ENCODE measurements at regions not wholly inside any gene's neighbourhood (a gene's known extent, or its start where the extent isn't known, plus 50 kb on each side); places are given as distances from the start of the nearest gene placed in this dataset.
A peak's percentile ranks its signal among the peaks of the same experiment; 100 is the strongest.
"Not testable (repeated sequence)": the region's sequence is repeated elsewhere in the genome, so short reads cannot be mapped to it uniquely, and the experiment has no call there.

DNA sequence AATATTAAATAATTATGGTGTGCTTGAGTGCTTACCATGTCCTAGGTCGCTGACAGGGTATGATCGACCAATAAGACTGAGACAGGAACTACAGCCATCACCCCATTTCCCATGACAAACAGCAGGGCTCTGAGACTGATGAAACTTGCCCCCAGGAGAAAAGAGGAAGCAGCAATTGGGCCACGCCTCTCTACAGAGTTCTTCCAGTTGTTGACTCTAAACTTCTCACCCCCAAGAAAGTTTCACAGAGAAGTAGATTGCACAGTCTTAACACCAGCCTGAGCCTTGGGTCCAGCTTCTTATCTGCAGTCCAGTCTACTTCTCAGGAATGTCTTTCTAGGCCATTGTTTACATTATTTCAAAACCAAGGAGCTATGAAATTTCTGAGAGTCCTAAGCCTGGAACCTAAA is 182.2 kb upstream of the ANKRD55 start:
- Mint-ChIP-seq H3K4me1 (peaks cover 22% of the 10 kb centered on the region), H3K9me3 (peaks cover 15% of the 10 kb centered on the region), H3K27ac (no peak overlapping the region), H3K36me3 (peaks cover 3% of the 10 kb centered on the region), H3K4me3 (no peak overlapping the region), H3K27me3 (no peaks in the 10 kb centered on the region)

GRCh38 chr5:56414066-56414465 is 180.9 kb upstream of the ANKRD55 start:
- peaks cover 8% of the 10 kb centered on the region for H3K9me3 Mint-ChIP-seq
- H3K4me3 Mint-ChIP-seq, result no peak overlapping the region
- no peaks in the 10 kb centered on the region for H3K36me3 Mint-ChIP-seq
- H3K4me1 Mint-ChIP-seq, result peaks cover 22% of the 10 kb centered on the region
- no peaks in the 10 kb centered on the region for H3K27me3 Mint-ChIP-seq
- H3K27ac Mint-ChIP-seq, result no peak overlapping the region

DNA sequence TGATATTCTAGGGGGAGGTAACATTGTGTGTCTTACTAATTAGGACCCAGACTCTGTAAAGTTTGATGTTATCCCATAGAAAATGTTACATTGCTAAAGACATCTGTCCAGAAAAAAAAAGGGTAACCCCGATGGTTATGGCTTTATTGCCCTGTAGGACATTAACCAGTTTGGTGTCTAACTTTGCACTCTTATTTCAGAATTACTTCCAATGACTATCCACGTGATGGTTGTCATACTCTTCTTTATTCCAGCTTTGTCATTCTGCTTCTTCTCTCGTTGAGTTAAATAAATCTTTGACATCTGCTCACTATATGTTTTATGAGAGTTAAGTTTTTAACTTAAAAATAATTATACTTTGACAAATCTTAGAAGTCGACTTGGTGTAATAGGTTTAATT is 180.4 kb upstream of the ANKRD55 start:
- peaks cover 22% of the 10 kb centered on the region for H3K4me1 Mint-ChIP-seq
- no peaks in the 10 kb centered on the region for H3K27me3 Mint-ChIP-seq
- no peaks in the 10 kb centered on the region for H3K36me3 Mint-ChIP-seq
- peaks cover 5% of the 10 kb centered on the region for H3K9me3 Mint-ChIP-seq
- H3K27ac Mint-ChIP-seq, result no peak overlapping the region
- H3K4me3 Mint-ChIP-seq, result no peak overlapping the region

DNA sequence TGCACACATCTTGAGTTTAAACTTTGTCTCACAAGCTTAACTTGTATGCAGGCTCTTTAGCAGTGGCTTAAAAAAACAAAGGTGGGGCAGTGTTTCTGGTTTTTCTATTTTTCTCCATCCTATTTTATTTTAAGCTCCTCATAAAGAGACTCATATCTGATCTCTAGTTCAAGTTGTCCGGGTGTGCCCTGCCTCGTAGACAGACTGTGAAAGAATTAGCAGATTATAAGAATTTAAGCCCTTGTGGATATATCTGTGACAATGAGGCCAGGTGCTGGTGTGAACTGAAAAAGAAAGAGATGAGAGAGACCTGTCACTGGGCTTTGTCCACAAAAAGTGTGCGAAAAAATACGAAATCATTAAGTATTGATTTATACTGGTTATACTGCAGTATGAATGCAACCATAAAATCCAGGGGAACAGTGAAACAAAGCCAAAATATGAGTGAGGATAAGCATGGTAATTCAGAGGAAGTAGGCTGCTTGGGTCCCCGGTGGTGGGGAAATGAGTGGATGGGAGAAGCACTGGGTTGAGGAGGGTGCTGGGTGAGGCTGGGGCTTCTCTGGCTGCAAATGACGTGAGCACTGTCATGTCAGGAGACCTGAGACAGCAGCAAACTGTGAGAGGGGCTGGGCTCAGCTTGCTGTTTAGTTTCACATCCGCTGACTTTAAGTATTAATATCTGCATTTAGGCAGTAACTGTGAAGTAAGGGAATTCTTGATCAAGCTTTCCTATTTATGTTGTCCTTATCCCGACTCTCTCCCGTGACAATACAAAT is 179.7 kb upstream of the ANKRD55 start:
- Mint-ChIP-seq H3K36me3 (no peaks in the 10 kb centered on the region), H3K4me3 (no peak overlapping the region), H3K27ac (peak overlapping the region; percentile 24), H3K9me3 (no peaks in the 10 kb centered on the region), H3K4me1 (peaks cover 22% of the 10 kb centered on the region), H3K27me3 (no peaks in the 10 kb centered on the region)

DNA sequence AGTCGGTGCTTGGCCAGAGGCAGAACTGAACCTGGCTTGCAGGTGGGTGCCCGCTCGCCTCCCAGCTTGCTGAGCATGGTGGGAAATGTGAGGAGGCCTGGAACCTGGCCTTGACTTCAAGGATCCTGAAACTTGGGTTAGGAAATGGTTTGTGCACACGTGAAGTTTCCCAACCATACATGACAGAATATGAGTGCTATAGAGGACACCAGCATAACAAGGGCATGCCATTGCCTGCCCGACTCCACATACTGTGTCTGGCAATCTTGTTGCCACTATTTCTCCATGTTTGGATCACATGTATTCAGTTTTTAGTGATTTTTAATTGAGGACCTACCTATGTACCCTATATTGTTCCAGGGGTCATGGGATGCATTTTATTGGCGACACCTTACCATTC is 177.6 kb upstream of the ANKRD55 start:
- no peak overlapping the region for H3K4me3 Mint-ChIP-seq
- H3K4me1 Mint-ChIP-seq, result peaks cover 19% of the 10 kb centered on the region
- H3K27me3 Mint-ChIP-seq, result no peaks in the 10 kb centered on the region
- no peaks in the 10 kb centered on the region for H3K36me3 Mint-ChIP-seq
- no peak overlapping the region for H3K27ac Mint-ChIP-seq
- H3K9me3 Mint-ChIP-seq, result no peaks in the 10 kb centered on the region

DNA sequence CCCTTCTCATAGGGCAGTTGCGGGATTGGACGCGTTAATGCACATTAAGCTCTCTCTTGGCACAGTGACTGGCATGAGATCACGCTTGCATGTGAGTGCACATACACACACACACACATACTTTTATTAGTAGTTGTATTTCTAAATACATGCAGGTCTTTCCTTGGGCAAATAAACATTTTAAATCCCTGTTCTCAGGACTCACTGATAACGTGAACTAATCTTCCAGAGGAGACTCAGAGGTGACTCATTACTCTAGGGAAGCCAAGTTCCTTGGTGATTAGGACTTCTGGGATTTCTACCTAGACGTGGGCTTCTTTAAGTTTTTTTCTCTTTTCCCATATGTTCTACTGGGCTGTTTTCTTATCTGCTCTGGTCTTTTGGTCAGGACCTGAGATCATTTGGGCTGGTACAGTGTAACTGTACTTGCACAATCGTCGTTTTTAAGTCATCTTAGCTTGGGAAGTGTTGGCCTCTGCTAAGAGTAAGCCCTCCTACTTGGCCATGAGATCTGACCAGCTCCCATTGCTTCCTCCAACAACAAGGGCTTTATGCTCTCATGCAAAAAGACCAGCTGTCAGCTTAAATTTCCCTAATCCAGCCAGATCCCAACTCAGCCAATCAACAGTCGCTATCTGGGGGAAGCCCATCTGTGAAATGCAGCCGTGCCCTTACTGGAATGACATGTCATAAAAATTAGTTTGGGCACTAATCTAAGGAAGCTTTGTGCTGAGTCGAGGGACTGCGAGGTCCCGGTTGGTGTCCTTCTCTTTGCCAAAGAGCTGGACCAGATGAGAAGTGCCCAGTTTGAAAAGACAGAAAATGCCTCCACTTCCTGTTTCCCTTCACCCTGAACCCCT is 176.4 kb upstream of the ANKRD55 start:
- no peak overlapping the region for H3K27ac Mint-ChIP-seq
- peaks cover 11% of the 10 kb centered on the region for H3K4me1 Mint-ChIP-seq
- H3K27me3 Mint-ChIP-seq, result no peaks in the 10 kb centered on the region
- H3K36me3 Mint-ChIP-seq, result no peaks in the 10 kb centered on the region
- H3K4me3 Mint-ChIP-seq, result no peak overlapping the region
- no peaks in the 10 kb centered on the region for H3K9me3 Mint-ChIP-seq

DNA sequence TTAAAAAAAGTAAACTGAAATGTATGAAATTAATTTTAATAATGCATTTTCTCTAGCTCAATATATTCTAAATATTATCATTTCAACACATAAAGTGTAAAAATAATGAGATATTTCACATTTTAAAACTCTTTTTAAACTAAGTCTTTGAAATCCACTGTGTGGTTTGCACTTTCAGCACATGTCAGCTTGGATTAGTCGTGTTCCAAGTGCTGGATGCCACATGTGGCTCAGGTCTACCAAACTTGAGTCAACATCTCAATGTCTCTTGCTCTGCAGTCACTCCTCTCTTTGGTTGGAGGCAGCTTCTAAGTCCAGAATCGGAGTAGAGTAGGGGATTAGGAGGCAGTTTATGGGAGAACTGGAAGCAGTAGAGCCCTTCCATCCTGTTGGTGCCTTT is 173.7 kb upstream of the ANKRD55 start:
- Mint-ChIP-seq H3K27me3 (no peaks in the 10 kb centered on the region), H3K36me3 (no peaks in the 10 kb centered on the region), H3K4me1 (no peaks in the 10 kb centered on the region), H3K9me3 (no peaks in the 10 kb centered on the region), H3K27ac (no peak overlapping the region), H3K4me3 (no peak overlapping the region)

DNA sequence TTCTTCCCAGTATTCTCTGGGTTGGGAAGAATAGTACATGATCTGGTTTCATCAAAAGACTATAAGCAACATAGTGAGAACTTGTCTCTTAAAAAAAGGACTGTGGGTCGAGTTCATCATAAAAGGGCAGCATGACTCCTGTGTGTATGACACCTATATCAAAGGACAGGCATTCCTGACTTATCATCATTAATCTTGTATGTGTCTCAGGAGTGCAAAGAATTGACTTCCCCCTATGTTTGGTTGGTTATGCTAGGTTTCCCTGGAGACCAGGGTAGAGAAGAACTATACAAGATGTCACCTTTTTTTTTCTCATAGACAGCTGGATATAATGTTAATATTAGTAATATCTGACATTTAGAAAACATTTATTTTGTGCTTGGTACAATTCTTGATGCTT is 173.1 kb upstream of the ANKRD55 start:
- H3K4me1 Mint-ChIP-seq, result no peaks in the 10 kb centered on the region
- H3K27ac Mint-ChIP-seq, result no peak overlapping the region
- H3K27me3 Mint-ChIP-seq, result no peaks in the 10 kb centered on the region
- no peak overlapping the region for H3K4me3 Mint-ChIP-seq
- no peaks in the 10 kb centered on the region for H3K36me3 Mint-ChIP-seq
- no peaks in the 10 kb centered on the region for H3K9me3 Mint-ChIP-seq

GRCh38 chr5:56405116-56405908 is 172.2 kb upstream of the ANKRD55 start:
- Mint-ChIP-seq H3K9me3 (no peaks in the 10 kb centered on the region), H3K27ac (no peak overlapping the region), H3K36me3 (no peaks in the 10 kb centered on the region), H3K4me1 (no peaks in the 10 kb centered on the region), H3K27me3 (no peaks in the 10 kb centered on the region), H3K4me3 (no peak overlapping the region)

GRCh38 chr5:56402266-56403220 is 169.4 kb upstream of the ANKRD55 start:
- H3K9me3 Mint-ChIP-seq, result no peaks in the 10 kb centered on the region
- H3K4me1 Mint-ChIP-seq, result no peaks in the 10 kb centered on the region
- no peak overlapping the region for H3K4me3 Mint-ChIP-seq
- no peaks in the 10 kb centered on the region for H3K27me3 Mint-ChIP-seq
- no peaks in the 10 kb centered on the region for H3K36me3 Mint-ChIP-seq
- no peak overlapping the region for H3K27ac Mint-ChIP-seq

DNA sequence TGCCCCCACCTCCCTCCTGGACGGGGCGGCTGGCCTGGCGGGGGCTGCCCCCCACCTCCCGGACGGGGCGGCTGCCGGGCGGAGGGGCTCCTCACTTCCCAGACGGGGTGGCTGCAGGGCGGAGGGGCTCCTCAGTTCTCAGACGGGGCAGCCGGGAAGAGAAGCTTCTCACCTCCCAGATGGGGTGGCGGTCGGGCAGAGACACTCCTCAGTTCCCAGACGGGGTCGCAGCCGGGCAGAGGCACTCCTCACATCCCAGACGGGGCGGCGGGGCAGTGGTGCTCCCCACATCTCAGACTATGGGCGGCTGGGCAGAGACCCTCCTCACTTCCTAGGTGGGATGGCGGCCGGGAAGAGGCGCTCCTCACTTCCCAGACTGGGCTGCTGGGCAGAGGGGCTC is 164.7 kb upstream of the ANKRD55 start:
- not testable (repeated sequence) for H3K27me3 Mint-ChIP-seq, H3K4me3 Mint-ChIP-seq, H3K27ac Mint-ChIP-seq, H3K4me1 Mint-ChIP-seq
- peaks cover 17% of the 10 kb centered on the region for H3K9me3 Mint-ChIP-seq
- peaks cover 11% of the 10 kb centered on the region for H3K36me3 Mint-ChIP-seq

DNA sequence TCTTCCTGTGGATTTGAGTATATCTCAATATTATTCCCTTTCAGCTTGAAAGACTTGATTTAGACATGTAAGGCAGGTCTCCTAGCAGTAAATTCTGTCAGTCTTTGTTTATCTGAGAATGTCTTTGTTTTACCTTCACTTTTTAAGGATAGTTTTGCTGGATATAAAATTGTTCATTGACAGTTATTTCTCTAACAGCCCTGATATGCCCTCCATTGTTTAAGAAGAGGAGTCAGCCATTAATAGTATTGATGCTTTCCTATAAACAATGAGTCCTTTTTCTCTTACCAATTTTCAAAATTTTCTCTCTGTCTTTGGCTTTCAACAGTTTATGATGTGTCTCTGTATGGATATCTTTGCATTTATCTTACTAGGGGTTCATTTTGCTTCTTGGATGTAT is 163.5 kb upstream of the ANKRD55 start:
- Mint-ChIP-seq H3K4me3 (no peak overlapping the region), H3K9me3 (peaks cover 22% of the 10 kb centered on the region), H3K27me3 (no peaks in the 10 kb centered on the region), H3K27ac (no peak overlapping the region), H3K4me1 (no peaks in the 10 kb centered on the region), H3K36me3 (peaks cover 11% of the 10 kb centered on the region)

- Mint-ChIP-seq H3K27ac (no peak overlapping the region), H3K36me3 (no peaks in the 10 kb centered on the region), H3K4me1 (no peaks in the 10 kb centered on the region), H3K4me3 (no peak overlapping the region), H3K27me3 (no peaks in the 10 kb centered on the region), H3K9me3 (peaks cover 5% of the 10 kb centered on the region)
These were observed 156.1 kb upstream of the ANKRD55 start for GRCh38 chr5:56389261-56389660.

DNA sequence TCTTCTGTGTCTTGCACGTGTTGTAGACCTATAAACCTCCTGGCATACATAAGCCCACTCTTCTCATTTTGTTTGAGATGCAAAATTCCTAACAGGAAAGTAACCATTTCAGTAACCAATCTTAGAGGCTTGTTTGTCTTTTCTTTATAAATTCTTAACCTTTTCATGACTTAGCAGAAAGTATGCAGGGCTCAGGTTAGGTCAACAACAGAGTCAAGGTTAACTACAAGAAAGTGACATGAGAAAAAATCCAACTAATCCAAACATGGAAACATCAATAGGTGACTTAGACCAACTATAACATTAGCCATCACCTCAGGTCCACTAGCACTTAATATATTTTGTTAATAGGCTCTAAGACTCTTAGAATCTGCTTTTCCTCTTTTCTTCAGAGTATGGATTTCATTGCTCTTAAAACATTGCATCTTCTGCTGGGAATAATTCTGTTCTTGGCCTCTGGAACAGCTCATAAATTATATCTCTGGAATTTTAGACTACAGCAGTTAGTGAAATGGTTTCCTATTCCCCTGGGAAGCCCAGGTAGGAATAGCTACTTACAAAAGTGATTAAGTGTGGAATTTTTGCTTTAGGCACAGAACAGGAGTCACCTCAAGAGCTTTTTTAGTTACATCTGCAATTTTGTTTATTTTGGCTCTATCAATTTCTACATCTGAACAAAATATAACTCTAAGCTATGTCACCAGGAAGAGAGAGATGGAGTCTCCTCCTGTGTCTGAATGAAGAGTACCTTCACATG is 155.3 kb upstream of the ANKRD55 start:
- no peaks in the 10 kb centered on the region for H3K27me3 Mint-ChIP-seq
- H3K9me3 Mint-ChIP-seq, result peaks cover 5% of the 10 kb centered on the region
- no peak overlapping the region for H3K27ac Mint-ChIP-seq
- no peaks in the 10 kb centered on the region for H3K36me3 Mint-ChIP-seq
- H3K4me3 Mint-ChIP-seq, result no peak overlapping the region
- no peaks in the 10 kb centered on the region for H3K4me1 Mint-ChIP-seq

Measured in activated naive CD4-positive, alpha-beta T cell treated with anti-CD3 and anti-CD28 coated beads, Interleukin-2, amount 50 U/mL, for 24 hours (primary cell).